ENCODE measurements at regions not wholly inside any gene's neighbourhood (a gene's known extent, or its start where the extent isn't known, plus 50 kb on each side); places are given as distances from the start of the nearest gene placed in this dataset.

DNA sequence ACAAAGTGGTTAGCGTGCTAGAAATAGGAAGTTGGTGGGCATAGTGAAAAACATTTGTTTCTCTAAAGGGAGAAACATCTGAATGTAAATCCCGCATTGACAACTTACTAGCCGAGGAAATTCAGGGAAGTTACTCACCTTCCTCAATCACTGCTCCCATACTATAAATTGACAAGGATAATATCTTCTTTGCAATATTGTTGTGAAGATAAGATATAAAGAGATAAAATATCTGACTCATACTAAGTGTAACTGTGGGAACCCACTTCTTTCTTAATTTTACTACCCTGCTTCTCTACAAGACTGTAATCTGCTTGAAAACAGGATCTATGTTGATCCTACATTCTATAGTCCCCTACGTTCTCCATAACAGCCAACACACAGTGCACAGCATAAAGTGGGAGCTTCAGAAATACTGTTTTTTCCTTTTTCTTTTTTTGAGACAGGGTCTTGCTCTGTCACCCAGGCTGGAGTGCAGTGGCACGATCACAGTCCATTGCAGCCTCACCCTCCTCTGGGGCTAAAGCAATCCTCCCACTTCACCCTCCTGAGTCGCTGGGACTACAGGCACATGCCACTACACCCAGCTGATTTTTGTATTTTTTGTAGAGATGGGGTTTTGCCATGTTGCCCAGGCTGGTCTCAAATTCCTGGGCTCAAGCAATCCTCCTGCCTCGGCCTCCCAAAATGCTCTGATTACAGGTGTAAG lies 57.4 kb upstream of the C1orf21 start (continued):
- TF ChIP-seq, protein P1, sequence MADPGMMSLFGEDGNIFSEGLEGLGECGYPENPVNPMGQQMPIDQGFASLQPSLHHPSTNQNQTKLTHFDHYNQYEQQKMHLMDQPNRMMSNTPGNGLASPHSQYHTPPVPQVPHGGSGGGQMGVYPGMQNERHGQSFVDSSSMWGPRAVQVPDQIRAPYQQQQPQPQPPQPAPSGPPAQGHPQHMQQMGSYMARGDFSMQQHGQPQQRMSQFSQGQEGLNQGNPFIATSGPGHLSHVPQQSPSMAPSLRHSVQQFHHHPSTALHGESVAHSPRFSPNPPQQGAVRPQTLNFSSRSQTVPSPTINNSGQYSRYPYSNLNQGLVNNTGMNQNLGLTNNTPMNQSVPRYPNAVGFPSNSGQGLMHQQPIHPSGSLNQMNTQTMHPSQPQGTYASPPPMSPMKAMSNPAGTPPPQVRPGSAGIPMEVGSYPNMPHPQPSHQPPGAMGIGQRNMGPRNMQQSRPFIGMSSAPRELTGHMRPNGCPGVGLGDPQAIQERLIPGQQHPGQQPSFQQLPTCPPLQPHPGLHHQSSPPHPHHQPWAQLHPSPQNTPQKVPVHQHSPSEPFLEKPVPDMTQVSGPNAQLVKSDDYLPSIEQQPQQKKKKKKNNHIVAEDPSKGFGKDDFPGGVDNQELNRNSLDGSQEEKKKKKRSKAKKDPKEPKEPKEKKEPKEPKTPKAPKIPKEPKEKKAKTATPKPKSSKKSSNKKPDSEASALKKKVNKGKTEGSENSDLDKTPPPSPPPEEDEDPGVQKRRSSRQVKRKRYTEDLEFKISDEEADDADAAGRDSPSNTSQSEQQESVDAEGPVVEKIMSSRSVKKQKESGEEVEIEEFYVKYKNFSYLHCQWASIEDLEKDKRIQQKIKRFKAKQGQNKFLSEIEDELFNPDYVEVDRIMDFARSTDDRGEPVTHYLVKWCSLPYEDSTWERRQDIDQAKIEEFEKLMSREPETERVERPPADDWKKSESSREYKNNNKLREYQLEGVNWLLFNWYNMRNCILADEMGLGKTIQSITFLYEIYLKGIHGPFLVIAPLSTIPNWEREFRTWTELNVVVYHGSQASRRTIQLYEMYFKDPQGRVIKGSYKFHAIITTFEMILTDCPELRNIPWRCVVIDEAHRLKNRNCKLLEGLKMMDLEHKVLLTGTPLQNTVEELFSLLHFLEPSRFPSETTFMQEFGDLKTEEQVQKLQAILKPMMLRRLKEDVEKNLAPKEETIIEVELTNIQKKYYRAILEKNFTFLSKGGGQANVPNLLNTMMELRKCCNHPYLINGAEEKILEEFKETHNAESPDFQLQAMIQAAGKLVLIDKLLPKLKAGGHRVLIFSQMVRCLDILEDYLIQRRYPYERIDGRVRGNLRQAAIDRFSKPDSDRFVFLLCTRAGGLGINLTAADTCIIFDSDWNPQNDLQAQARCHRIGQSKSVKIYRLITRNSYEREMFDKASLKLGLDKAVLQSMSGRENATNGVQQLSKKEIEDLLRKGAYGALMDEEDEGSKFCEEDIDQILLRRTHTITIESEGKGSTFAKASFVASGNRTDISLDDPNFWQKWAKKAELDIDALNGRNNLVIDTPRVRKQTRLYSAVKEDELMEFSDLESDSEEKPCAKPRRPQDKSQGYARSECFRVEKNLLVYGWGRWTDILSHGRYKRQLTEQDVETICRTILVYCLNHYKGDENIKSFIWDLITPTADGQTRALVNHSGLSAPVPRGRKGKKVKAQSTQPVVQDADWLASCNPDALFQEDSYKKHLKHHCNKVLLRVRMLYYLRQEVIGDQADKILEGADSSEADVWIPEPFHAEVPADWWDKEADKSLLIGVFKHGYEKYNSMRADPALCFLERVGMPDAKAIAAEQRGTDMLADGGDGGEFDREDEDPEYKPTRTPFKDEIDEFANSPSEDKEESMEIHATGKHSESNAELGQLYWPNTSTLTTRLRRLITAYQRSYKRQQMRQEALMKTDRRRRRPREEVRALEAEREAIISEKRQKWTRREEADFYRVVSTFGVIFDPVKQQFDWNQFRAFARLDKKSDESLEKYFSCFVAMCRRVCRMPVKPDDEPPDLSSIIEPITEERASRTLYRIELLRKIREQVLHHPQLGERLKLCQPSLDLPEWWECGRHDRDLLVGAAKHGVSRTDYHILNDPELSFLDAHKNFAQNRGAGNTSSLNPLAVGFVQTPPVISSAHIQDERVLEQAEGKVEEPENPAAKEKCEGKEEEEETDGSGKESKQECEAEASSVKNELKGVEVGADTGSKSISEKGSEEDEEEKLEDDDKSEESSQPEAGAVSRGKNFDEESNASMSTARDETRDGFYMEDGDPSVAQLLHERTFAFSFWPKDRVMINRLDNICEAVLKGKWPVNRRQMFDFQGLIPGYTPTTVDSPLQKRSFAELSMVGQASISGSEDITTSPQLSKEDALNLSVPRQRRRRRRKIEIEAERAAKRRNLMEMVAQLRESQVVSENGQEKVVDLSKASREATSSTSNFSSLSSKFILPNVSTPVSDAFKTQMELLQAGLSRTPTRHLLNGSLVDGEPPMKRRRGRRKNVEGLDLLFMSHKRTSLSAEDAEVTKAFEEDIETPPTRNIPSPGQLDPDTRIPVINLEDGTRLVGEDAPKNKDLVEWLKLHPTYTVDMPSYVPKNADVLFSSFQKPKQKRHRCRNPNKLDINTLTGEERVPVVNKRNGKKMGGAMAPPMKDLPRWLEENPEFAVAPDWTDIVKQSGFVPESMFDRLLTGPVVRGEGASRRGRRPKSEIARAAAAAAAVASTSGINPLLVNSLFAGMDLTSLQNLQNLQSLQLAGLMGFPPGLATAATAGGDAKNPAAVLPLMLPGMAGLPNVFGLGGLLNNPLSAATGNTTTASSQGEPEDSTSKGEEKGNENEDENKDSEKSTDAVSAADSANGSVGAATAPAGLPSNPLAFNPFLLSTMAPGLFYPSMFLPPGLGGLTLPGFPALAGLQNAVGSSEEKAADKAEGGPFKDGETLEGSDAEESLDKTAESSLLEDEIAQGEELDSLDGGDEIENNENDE (IDR thresholded peaks at IDR 0.05; ENCODE audit: insufficient replicate concordance, low read length) = no peak
- TF ChIP-seq RNF2 (IDR thresholded peaks at IDR 0.05; ENCODE audit: borderline replicate concordance, low read depth, low read length, missing control alignments, poor library complexity, severe bottlenecking) = no peak
